HepG2 (cell line): ENCODE measurements at regions not wholly inside any gene's neighbourhood (a gene's known extent, or its start where the extent isn't known, plus 50 kb on each side); places are given as distances from the start of the nearest gene placed in this dataset.

ENCODE experiments used
- ATF3 ChIP-seq: sonication (generic); formaldehyde crosslinking; IDR thresholded peaks from 2 replicates; pipeline ENCODE4 v1.4.0; 2020; ENCODE audit warnings: missing genetic modification reagents
- HMG20A ChIP-seq: IDR thresholded peaks from 2 replicates; pipeline ENCODE4 v1.6.1; 2016; ENCODE audit warnings: borderline replicate concordance
- KDM3A ChIP-seq: IDR thresholded peaks from 2 replicates; pipeline ENCODE4 v1.6.1; 2018; ENCODE audit warnings: low read depth, missing compliant biosample characterization
- MXD3 ChIP-seq: IDR thresholded peaks from 2 replicates; pipeline ENCODE4 v1.6.1; 2016; ENCODE audit warnings: mild to moderate bottlenecking, missing biosample characterization, missing genetic modification reagents
- ZBTB21 ChIP-seq: sonication (generic); formaldehyde crosslinking; IDR thresholded peaks from 2 replicates; pipeline ENCODE4 v1.4.0; 2020; ENCODE audit warnings: missing genetic modification reagents
- ZNF143 ChIP-seq: sonication (generic); formaldehyde crosslinking; IDR thresholded peaks from 2 replicates; pipeline ENCODE4 v1.4.0; 2020; ENCODE audit warnings: missing genetic modification reagents
- ZNF660 ChIP-seq: sonication (generic); formaldehyde crosslinking; IDR thresholded peaks from 2 replicates; pipeline ENCODE4 v1.5.1; 2020; ENCODE audit warnings: mild to moderate bottlenecking, low read depth, missing genetic modification reagents, borderline replicate concordance
- TF ChIP-seq, protein P1 (sequence below): IDR thresholded peaks from 2 replicates; pipeline ENCODE4 v1.6.1; 2016; ENCODE audit warnings: missing compliant biosample characterization, missing genetic modification reagents, borderline replicate concordance

DNA sequence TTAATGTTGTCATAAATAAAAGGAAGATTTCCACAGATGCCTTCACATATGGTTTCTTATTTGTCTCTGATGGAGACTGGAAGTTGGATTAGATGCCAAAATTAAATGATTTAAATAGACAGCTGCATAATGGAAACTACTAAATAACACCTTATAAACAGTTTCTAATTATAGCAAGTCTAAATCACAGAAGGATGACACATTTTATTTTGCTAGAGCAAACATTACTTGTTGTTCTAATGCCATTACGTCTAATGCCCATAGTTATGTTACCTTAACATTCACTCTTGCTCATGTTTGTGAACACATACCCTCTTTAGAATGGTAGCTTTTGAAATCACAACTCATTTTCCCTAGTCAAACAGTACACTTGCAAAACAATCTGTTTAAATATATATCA is 92.8 kb downstream of the ZIC4 start:
- no peak for TF ChIP-seq ZBTB21
- no peak for TF ChIP-seq ATF3 (CRISPR knock-in tag)
- TF ChIP-seq HMG20A (CRISPR knock-in tag) = no peak
- TF ChIP-seq, protein P1, sequence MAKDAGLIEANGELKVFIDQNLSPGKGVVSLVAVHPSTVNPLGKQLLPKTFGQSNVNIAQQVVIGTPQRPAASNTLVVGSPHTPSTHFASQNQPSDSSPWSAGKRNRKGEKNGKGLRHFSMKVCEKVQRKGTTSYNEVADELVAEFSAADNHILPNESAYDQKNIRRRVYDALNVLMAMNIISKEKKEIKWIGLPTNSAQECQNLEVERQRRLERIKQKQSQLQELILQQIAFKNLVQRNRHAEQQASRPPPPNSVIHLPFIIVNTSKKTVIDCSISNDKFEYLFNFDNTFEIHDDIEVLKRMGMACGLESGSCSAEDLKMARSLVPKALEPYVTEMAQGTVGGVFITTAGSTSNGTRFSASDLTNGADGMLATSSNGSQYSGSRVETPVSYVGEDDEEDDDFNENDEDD (CRISPR knock-in tag) = no peak
- TF ChIP-seq MXD3 (CRISPR knock-in tag) = no peak
- TF ChIP-seq ZNF660 (CRISPR knock-in tag) = no peak
- TF ChIP-seq KDM3A (CRISPR knock-in tag) = no peak
- no peak for TF ChIP-seq ZNF143 (CRISPR knock-in tag)
